IPS-NIHi11 (cell line): ENCODE measurements at regions not wholly inside any gene's neighbourhood (a gene's known extent, or its start where the extent isn't known, plus 50 kb on each side); places are given as distances from the start of the nearest gene placed in this dataset.
"Not testable (repeated sequence)": the region's sequence is repeated elsewhere in the genome, so short reads cannot be mapped to it uniquely, and the experiment has no call there.

Source experiments
- DNase-seq: peaks from one replicate; pipeline ENCODE4 v3.0.0; 2012; ENCODE audit warnings: mixed read lengths, low spot score

DNA sequence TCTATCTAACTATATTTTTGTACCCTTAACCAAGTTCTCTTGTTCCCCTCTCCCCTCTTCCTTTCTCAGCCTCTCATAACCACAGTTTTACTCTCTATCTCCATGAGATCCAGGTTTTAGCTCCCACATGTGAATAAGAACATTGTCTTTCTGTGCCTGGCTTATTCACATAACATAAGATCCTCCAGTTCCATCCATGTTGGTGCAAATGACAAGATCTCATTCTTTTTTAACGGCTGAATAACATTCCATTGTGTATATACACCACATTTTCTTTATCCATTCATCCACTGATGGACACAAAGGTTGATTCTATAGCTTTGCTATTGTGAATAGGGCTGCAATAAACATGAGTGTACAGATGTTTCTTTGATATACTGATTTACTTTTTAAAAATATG lies 83.9 kb upstream of the TMEM178A start:
- DNase-seq = no peak

DNA sequence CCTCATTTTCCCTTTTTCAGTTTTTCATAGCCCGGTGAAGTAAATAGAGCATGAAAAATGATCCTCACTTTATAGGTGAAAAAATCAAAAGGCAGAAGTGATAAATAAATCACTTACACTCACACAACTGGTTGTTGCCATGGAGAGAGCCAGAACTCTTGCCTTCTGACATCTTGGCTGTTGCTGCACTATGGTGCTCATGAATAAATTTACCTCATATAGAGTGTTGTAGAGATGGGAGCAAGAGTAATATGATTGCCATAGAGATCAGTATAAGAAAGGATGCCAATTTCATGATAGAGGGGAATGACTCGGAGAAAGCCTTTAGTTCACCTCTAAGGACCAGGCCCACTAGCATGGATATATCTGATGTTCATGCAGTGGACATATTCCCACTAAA lies 82.5 kb upstream of the TMEM178A start:
- no peak for DNase-seq

DNA sequence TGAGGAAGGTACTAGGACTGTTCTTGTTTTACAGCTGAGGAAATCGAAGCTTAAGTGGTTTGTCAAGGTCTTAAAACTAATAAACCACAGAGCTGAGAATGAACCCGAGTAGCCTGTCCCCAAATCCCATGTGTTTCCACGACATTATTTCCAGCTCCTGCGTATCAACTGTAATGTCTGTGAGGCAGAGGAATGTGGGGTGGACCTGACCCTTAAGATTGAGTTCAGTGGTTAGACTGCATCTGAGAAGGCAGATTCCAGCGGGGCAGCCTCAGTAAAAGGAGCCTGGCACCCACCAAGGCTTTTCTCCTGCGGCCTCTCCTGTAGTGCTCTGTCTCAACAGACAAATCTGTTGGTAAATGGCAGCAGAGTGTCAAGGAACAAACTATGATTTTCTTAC lies 81.9 kb upstream of the TMEM178A start:
- DNase-seq = no peak

DNA sequence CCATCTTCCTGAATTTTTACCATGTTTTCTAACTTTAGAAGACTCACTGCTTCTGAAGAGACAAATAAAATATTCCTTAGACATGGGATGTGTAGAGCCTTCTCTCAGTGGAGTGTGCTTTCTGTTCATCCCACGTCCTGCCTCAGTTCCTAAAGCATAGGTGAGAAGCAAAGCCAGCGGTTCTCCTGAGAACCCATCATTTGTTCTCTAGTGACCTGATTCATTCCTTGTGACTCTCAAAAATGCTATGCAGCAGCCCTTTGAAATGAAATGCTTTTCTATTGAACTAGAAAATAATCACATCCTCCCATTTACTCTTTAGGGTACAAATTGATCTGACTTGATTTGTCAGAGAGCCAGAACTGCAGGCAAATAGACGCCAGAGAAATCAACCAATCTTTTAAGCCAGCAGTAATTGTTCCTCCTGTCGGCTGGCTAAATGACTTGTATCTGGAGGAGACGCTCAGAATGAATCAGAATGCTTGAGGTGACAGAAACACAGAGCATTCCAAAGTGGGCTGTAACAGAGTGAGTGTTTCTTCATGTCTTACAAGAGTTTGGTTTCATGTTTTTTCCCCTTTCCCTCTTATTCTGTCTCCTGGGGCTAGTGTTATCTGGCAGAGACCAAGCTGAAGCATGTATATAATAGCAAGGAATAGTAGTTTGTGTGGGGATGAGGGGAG lies 81.3 kb upstream of the TMEM178A start:
- DNase-seq = no peak

DNA sequence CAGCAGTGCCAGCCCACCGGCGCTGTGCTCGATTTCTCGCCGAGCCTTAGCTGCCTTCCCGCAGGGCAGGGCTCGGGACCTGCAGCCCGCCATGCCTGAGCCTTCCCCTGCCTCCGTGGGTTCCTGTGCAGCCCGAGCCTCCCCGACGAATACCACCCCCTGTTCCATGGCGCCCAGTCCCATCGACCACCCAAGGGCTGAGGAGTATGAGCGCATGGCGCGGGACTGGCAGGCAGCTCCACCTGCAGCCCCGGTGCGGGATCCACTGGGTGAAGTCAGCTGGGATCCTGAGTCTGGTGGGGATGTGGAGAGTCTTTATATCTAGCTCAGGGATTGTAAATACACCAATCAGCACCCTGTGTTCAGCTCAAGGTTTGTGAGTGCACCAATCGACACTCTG lies 80.2 kb upstream of the TMEM178A start:
- DNase-seq = not testable (repeated sequence)

DNA sequence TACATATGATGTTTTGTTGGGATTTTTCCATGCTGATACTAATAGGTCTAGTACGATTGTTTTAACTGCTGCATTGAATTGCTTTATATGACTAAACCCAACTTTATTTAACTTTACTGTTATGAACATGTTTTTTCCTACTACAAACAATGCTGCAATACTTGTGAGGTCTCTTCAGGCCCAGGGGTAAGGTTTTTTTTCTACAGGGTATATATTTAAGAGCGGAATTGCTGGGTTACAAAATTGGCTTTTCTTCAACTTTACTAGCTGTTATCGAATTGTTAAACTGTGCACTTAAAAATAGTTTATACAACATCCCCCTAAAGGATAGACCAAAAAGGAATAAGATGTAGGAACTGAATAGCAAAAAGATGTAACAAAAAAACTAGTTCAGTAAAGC lies 78.5 kb upstream of the TMEM178A start:
- DNase-seq = no peak

DNA sequence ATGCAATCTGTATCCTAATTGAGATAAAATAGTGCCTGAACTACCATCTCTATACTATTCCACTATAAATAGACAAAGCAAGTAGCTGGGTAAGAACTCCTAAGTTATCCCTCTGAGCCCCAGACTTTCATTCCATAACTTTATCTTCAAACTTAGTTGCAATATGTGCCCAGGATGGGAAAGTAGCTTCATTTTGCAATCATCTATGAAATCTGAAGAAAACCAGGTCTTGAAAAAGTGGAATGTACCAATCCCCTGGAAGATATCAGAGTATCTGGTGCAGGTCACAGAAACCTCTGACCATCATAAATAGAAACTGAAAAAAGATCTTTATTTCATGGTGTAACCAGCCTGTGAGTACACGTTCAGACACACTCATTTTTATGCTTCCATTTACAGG lies 78.1 kb upstream of the TMEM178A start:
- DNase-seq = no peak

DNA sequence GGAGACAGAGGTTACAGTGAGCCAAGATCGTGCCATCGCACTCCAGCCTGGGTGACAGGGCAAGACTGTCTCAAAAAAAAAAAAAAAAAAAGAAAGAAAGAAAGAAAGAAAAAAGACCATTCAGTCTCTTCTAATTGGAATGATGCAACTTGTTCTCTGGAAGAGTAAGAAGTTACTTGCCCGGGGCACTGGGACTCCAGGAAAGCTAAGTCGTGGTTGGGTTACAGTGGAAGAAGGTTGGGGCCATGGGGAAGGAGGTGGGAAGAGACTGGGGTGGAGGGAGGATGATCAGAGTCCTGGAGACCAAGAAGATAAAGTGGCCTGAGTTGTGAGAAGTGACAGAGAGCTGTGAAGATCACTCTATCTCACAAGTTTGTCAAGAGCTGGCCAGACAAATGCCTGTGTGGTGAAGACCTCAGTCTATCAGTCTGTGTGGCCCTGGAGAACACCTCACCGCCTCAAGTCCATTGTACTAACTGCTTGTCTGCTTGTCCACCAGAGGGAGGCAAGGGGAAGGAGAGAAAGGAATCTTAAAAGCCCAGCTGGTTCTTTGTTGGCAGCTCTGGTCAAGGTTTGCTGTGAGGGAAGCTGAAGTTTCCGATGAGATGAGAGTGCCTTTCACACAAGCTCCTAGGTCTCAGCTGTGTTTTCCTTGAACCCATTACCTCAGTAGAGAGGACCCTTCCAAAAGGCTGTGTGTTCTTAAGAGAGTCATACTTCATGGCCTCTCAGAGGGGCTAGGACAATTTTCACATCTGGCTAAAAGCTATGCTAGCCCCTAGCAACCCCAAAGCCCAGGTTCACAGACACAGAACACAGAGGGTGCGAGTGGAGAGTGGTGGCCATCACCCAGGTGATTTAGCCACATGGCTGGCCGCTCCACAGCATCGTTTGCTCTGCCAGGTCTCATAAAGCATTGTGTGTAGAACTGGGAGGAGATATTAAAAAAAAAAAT lies 72.0 kb upstream of the TMEM178A start:
- DNase-seq = peak; percentile 80

DNA sequence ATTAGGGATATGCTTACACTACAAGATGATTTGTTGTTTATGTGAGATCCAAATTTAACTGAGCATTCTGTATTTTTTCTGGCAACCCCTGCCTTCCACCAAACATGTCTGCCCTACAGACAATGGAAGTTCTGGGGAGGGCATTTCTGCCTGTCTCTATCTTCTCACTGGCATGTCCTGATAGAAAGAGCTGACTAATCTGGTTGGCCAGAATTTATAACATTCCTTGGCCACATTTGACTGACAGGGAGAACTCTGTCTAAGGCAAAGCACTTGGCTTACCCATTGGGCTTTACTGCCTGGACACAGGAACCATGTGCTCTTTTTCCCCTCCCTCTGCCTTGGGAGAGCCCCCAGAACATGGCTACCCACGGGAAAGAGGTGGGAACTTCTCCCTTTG lies 70.6 kb upstream of the TMEM178A start:
- no peak for DNase-seq

DNA sequence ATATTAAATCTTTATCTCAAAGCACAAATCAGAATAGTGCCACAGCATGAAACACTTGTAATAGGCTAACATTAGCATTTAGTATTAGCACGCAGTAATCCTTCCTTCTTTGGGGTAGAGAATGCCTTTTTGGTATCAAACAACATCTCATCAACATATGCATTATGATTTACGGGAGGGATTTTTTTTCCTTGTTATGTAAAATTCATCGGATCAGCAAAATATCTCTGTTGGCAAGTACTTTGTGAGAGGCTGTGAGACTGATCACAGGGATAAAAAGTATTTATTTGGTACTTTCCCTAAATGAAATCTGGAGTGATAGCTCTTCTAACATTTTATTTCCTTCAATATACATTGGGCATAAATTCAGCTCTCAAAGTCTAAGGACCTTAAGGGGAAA lies 68.4 kb upstream of the TMEM178A start:
- no peak for DNase-seq

DNA sequence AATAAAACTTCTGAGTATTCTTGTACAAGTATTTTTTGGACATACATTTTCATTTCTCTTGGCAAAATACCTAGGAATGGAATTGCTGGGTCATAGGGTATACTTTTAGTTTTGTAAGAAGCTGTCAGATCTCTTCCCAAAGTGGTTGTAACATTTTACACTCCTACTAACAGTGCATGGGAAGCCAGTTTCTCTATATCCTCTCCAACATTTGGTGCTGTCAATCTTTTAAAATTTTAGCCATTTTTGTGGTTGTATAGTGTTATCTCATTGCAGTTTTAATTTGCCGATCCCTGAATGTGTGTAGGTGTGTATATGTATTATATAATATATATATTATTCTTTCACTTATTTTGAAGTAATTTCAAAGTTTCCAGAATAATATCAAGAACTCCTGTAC lies 63.1 kb upstream of the TMEM178A start:
- no peak for DNase-seq

DNA sequence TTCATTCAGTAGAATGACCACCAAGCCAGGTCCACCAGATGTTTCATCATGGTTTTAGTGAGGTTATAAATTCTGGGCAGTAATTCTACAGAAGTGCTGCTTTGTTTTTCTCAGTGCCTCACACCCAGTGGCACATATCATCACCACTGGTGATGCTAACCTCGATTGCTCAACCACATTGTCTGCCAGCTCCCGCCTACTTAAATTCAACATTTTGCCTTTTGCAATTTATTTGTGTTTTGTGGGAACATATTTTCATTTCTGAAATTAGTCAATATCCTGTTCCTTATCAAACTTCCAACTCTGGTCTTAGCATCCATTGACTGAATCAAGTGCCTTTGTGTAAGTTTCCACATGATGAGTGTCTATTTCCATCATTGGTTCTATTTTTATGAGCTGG lies 62.3 kb upstream of the TMEM178A start:
- DNase-seq = no peak

DNA sequence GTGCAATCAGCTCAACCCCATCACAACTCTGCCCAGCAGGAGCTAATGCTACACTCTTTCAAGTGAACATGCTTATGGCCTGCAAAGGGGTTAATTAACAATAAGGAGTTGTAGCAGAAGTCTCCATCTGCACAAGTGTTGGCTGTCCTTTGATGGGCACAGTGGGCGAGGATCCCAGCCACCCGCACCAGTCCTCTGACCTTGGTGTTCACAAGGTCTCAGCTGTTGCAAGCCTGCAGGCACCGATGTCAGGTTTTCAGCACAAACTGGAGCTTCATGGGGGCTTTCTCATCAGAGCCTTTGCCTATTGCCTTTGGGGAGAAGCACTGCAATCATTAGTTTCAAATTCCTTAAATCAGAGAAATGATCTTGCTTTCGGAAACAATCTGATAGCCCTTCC lies 60.9 kb upstream of the TMEM178A start:
- DNase-seq = no peak

DNA sequence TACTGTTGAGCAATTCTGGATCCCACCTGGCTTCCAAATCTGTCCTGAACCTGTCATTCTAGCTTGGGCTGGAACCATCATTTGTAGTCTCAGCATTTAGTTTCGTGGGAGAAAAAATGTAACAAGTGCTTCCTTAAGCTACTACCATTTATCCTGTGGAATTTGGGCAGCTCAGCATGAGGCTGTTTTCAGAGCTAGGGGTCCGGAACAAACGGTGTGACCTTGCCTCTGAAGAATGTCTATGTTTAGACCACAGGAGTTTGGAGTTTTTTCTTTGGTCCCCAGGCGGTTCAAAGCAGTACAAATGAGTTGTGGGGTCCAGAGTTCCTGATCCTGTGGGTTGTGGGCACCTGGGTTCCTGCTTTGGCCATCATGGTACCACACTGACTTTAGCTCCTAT lies 59.1 kb upstream of the TMEM178A start:
- peak; percentile 26 for DNase-seq

DNA sequence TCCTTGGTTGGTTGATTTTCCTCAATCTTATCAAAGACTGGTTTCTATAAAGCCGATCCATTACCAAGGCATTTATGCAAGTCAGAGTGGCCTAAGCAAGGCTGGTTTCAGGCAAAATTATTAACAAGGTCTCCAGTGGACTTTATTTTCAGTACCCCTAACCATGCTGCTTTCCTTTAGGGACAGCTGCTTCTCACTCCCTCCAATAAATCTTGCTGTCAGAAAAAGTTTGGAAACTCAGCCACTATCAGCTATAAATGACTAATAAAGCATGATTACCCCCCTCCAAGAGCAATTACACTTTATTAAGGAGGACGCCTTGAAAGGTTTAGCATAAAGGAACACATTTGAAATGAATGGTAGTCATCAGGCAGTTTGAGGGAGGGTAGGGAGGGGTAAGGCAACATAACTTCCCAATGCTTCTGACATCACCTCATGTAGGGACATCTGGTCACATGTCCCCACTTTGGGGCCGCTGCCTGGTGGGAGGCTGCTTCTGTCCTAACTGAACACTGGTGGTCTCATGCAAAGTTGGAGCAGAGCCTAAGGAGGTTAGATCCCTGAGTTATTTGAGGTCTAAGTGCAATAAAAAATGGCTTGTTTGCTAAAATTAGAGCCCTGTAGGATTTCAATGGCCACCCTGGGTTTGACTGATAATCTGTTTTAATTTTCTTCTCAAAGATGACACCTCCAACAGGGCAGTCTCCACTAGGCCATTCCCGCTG lies 58.0 kb upstream of the TMEM178A start:
- DNase-seq = no peak

DNA sequence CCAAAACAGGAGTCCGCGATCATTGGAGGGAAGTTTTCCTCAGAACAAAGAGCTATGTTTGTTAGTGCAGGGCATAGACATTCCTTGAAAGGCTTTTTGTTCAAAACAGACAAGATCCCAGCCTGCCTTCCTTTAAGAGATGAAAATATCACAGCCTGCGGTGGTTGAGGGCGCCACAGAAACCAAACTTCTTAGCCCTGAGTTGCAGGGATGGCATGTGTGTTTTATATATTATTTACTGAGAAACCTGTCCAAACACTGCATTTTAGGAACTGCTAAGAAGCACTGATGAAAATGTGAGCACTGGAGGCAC lies 57.5 kb upstream of the TMEM178A start:
- DNase-seq = no peak

DNA sequence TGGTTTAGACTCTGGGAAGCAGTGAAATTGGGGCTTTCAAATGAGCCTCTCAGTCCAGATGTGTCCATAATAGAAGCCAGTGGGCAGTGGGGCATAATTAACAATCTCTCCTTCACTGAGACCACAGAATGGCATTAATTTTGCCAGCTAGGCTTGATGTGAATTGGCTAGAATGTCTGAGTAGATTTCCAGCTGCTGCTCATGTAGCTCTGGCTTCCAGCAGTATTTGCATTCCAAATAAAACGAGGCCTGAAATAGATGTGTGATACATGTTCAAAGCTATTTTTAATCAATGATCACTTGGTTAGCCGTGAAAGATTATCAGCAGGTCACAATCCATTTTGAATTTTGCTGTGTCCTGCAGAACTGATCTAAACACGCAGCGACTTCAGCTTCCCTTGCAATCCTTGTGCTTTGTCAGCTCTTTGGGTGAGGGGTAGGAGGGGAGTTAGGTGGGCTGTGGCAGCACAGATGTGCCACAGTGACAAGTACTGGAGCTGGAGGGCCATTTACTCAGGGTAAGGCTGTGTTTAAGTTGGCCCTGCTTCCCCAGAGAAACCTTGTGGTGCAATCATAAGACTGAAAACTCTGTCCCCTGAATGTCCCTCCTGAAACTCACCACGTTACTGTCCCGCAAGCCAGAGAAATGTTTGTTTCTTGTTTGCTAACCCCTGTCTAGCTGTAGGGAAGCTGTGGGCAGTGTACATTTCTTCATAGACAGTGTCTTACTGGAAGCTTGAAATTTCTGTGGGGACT lies 56.9 kb upstream of the TMEM178A start:
- DNase-seq = no peak

DNA sequence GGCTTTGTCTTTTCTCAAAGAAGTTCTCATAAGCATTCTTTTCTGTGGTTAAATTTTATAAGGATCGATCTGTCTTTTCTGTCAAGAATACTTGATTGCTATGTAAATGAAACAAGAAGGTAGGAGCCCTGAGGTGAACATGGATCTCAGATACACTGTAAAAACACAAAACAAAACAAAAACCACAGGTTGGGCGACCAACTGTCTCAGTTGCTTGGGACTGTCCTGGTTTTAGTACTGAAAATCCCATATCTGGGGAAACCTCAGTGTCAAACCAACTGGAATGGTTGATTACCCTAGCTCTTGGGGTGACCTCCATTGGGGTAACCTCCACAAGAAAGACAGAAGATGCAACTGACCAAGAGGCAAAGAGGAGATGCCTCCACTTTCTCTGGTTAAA lies 55.8 kb upstream of the TMEM178A start:
- no peak for DNase-seq

DNA sequence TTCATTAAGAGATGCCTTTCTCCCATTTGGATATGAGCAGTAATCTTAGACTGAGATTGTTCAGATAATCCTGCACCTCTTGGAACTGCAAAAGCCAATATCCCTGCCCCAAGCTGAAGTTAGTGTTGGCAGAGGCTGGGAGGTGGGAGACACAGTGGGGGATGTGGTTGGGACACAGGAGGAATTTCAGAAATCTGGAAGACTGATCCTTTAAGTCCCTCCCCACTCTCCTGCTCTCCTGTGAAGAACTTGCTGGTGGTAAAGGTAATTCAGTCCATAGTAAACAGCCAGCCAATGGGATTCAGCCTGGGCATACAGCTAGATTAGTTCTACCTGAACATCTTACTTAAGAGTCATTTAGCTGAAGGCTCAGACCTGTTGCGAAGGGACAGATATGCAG lies 50.0 kb upstream of the TMEM178A start:
- peak; percentile 21 for DNase-seq
